ENCODE measurements at regions not wholly inside any gene's neighbourhood (a gene's known extent, or its start where the extent isn't known, plus 50 kb on each side); places are given as distances from the start of the nearest gene placed in this dataset.

- TF ChIP-seq, protein P1, sequence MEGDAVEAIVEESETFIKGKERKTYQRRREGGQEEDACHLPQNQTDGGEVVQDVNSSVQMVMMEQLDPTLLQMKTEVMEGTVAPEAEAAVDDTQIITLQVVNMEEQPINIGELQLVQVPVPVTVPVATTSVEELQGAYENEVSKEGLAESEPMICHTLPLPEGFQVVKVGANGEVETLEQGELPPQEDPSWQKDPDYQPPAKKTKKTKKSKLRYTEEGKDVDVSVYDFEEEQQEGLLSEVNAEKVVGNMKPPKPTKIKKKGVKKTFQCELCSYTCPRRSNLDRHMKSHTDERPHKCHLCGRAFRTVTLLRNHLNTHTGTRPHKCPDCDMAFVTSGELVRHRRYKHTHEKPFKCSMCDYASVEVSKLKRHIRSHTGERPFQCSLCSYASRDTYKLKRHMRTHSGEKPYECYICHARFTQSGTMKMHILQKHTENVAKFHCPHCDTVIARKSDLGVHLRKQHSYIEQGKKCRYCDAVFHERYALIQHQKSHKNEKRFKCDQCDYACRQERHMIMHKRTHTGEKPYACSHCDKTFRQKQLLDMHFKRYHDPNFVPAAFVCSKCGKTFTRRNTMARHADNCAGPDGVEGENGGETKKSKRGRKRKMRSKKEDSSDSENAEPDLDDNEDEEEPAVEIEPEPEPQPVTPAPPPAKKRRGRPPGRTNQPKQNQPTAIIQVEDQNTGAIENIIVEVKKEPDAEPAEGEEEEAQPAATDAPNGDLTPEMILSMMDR (IDR thresholded peaks at IDR 0.05; ENCODE audit: borderline replicate concordance, extremely low read depth, low read length, poor library complexity, severe bottlenecking) = no peak
- no peak for TF ChIP-seq EZH2 (IDR thresholded peaks at IDR 0.05; ENCODE audit: borderline replicate concordance, low read depth, low read length, severe bottlenecking)
These were observed 210.0 kb downstream of the SEC61B start for GRCh38 chr9:99432075-99432474.

Data from DND-41 (cell line).